HG02943 (cell line): ENCODE measurements at regions not wholly inside any gene's neighbourhood (a gene's known extent, or its start where the extent isn't known, plus 50 kb on each side); places are given as distances from the start of the nearest gene placed in this dataset.

ENCODE experiments used
- ATAC-seq: cut with Tn5 transposase; IDR thresholded peaks from one replicate; pipeline ENCODE4 v1.9.1; 2021; ENCODE audit warnings: mild to moderate bottlenecking, low read depth, moderate library complexity; ENCODE audit not compliant: unreplicated experiment

GRCh38 chr13:56271686-56272085 lies 869.0 kb upstream of the PRR20A start:
- no peak for ATAC-seq

- no peak for ATAC-seq
Measured at GRCh38 chr13:56283262-56283828, 857.4 kb upstream of the PRR20A start.

- no peak for ATAC-seq
Measured at GRCh38 chr13:56299650-56300049, 841.1 kb upstream of the PRR20A start.

GRCh38 chr13:56314765-56315164 lies 826.0 kb upstream of the PRR20A start:
- ATAC-seq = no peak

GRCh38 chr13:56317841-56318240 lies 822.9 kb upstream of the PRR20A start:
- ATAC-seq = no peak

- ATAC-seq = no peak
Measured at GRCh38 chr13:56332671-56333070, 808.0 kb upstream of the PRR20A start.

GRCh38 chr13:56335775-56336174 lies 804.9 kb upstream of the PRR20A start:
- ATAC-seq = no peak

GRCh38 chr13:56338421-56338820 lies 802.3 kb upstream of the PRR20A start:
- ATAC-seq = no peak

GRCh38 chr13:56347014-56347413 lies 793.7 kb upstream of the PRR20A start:
- ATAC-seq = no peak

GRCh38 chr13:56349866-56350265 lies 790.9 kb upstream of the PRR20A start:
- no peak for ATAC-seq

GRCh38 chr13:56351041-56351440 lies 789.7 kb upstream of the PRR20A start:
- no peak for ATAC-seq

- no peak for ATAC-seq
Measured at GRCh38 chr13:56352361-56352760, 788.4 kb upstream of the PRR20A start.

GRCh38 chr13:56352901-56353300 lies 787.8 kb upstream of the PRR20A start:
- ATAC-seq = no peak

GRCh38 chr13:56356690-56357089 lies 784.0 kb upstream of the PRR20A start:
- no peak for ATAC-seq

- no peak for ATAC-seq
Measured at GRCh38 chr13:56378566-56378965, 762.2 kb upstream of the PRR20A start.

- no peak for ATAC-seq
Measured at GRCh38 chr13:56393549-56393948, 747.2 kb upstream of the PRR20A start.

GRCh38 chr13:56396318-56396717 lies 744.4 kb upstream of the PRR20A start:
- ATAC-seq = no peak

- ATAC-seq = no peak
Measured at GRCh38 chr13:56400774-56401173, 739.9 kb upstream of the PRR20A start.

- no peak for ATAC-seq
Measured at GRCh38 chr13:56412856-56413255, 727.9 kb upstream of the PRR20A start.

GRCh38 chr13:56424246-56424645 lies 716.5 kb upstream of the PRR20A start:
- ATAC-seq = no peak

GRCh38 chr13:56457535-56458190 lies 683.1 kb upstream of the PRR20A start:
- no peak for ATAC-seq

GRCh38 chr13:56459286-56459685 lies 681.4 kb upstream of the PRR20A start:
- ATAC-seq = no peak

- no peak for ATAC-seq
Measured at GRCh38 chr13:56501750-56502149, 639.0 kb upstream of the PRR20A start.
